Esophagus squamous epithelium (tissue), 5 donors: ENCODE measurements at regions not wholly inside any gene's neighbourhood (a gene's known extent, or its start where the extent isn't known, plus 50 kb on each side); places are given as distances from the start of the nearest gene placed in this dataset.

Source experiments
- DNase-seq: peaks from one replicate; lab custom pipeline; 2025; lab: John Stamatoyannopoulos, UW
- H3K27ac ChIP-seq, 4 donors: fragments of 200-600 bp; sonication (generic); one replicate each; pipeline ENCODE4 v1.5.1; 2016 to 2019; ENCODE audit warnings: mild to moderate bottlenecking in 1 of 4
- H3K27me3 ChIP-seq, 4 donors: fragments of 200-600 bp; sonication (generic); 1 replicate in 3 of 4; 2 replicates in 1 of 4; pipeline versions ENCODE4 v1.5.1 to v1.6.0; 2017 to 2021; ENCODE audit warnings: antibody characterized with exemption in 1 of 4
- H3K36me3 ChIP-seq, 3 donors: fragments of 200-600 bp; sonication (generic); one replicate each; pipeline ENCODE4 v1.5.1; 2016 to 2019
- H3K4me1 ChIP-seq, 3 donors: fragments of 200-600 bp; sonication (generic); one replicate each; pipeline ENCODE4 v1.5.1; 2017 to 2019
- H3K4me3 ChIP-seq, 4 donors: fragments of 200-600 bp; sonication (generic); 1 replicate in 3 of 4; 2 replicates in 1 of 4; pipeline ENCODE4 v1.5.1; 2016 to 2019; ENCODE audit warnings: mild to moderate bottlenecking in 2 of 4, moderate library complexity in 1 of 4
- H3K9me3 ChIP-seq, 3 donors: fragments of 200-600 bp; sonication (generic); one replicate each; pipeline ENCODE4 v1.5.1; 2016 to 2019
- CTCF ChIP-seq, 6 experiments: fragments of 450-650 bp in 4 of 6; fragments of 200-600 bp in 2 of 6; sonication (generic) in 2 of 6; IDR thresholded peaks; one replicate each; pipeline ENCODE4 v1.5.1; 2016 to 2019; ENCODE audit warnings: antibody characterized with exemption in 6 of 6, mild to moderate bottlenecking in 4 of 6, moderate library complexity in 4 of 6
- POLR2A ChIP-seq, 4 donors: fragments of 450-650 bp; IDR thresholded peaks; one replicate each; pipeline ENCODE4 v1.6.1; 2017; ENCODE audit warnings: antibody characterized with exemption in 4 of 4, mild to moderate bottlenecking in 4 of 4, moderate library complexity in 3 of 4
- WGBS, 2 donors: methylation state at CpG; one replicate each; pipeline ENCODE4 v1.1.5; 2018; 5-methylcytosine and 5-hydroxymethylcytosine counted together
- intact Hi-C: fragments of 100-400 bp; cut with DNase I; formaldehyde crosslinking; loops from one replicate; pipeline ENCODE4 v1.15.0; 2022
- donor health status: DM: yes; HTN: yes; CAD: no.

- Histone ChIP-seq H3K4me1 (peaks cover 0 to 13% (median 0%) of the 10 kb centered on the region in 3 donors), H3K4me3 (peak overlapping the region in 3 of 4 donors; percentile 9 to 46 (median 13)), H3K9me3 (no peaks in the 10 kb centered on the region), H3K36me3 (no peaks in the 10 kb centered on the region), H3K27ac (peak overlapping the region in 2 of 4 donors; percentile 1 to 22), H3K27me3 (no peaks in the 10 kb centered on the region)
- 34 to 40% methylated on average over 5 of the region's 5 CpGs for WGBS, 2 donors
- TF ChIP-seq CTCF (IDR thresholded peaks at IDR 0.05) (no peak), POLR2A (IDR thresholded peaks at IDR 0.05) (no peak)
- intact Hi-C loops = no loop called here
- DNase-seq = no peak
Observed at GRCh38 chr12:87661786-87662377, 367.3 kb downstream of the C12orf50 start.

DNA sequence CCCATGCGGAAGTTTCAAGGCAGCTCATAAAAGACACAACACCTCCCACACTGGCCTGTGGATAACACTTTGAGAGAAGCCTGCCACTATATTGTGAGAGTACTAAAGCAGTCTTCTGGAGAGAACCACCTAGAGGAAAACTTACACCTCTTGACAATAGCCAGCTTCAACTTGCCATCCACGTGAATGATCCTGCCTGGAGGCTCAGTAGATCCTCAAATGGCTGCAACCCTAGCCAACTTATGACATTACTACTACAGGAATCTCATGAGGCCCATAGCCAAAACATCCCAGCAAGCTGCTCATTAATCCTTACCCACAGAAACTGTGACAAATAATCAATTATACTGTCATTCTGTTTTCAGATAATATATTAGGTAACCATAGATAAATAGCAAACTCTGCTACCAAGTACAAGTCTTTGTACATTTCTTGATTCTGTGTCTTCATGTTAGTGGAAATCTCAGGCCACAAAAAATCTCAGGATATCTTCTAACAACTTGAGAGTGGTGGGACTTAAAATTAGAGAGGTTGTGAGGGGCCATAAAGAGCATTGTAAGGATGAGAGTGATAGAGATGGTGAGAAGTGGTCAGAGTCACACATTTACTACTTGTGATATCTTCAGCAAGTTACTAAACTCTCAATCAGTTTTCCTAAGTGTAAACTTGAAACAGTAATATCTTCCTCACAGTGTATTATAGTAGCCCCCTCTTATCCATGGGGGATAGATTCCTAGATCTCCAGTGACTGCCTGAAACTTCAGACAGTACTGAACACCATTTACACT is 368.0 kb downstream of the C12orf50 start:
- no peaks in the 10 kb centered on the region for H3K36me3 ChIP-seq
- H3K27ac ChIP-seq = peak overlapping the region in 2 of 4 donors; percentile 1 to 22
- H3K9me3 ChIP-seq = no peaks in the 10 kb centered on the region
- H3K4me1 ChIP-seq = peaks cover 0 to 13% (median 0%) of the 10 kb centered on the region in 3 donors
- no peak for DNase-seq
- 42 to 60% methylated on average over 2 of the region's 2 CpGs for WGBS, 2 donors
- intact Hi-C loops = no loop called here
- no peaks in the 10 kb centered on the region for H3K27me3 ChIP-seq
- H3K4me3 ChIP-seq = peak overlapping the region in 1 of 4 donors; percentile 46
- TF ChIP-seq CTCF (IDR thresholded peaks at IDR 0.05) (no peak), POLR2A (IDR thresholded peaks at IDR 0.05) (no peak)

DNA sequence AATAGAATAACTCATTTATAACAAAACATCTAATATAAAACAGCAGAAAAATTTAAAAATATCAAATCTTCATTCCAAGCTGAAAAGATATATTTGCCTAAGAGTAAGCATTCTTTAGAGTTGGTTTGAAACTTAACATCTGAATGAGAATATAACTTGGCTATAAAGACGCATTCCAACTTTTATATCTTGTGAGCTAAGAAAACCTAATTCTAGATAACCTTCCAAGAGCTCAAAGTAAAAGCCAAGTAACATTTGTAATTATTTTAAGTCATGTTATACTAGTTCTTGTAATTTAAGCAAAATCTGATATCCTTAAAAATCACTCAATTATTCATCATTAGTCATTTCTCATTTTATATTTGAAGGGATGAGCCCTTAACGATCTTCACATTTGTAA is 368.9 kb downstream of the C12orf50 start:
- Histone ChIP-seq H3K4me1 (peaks cover 0 to 13% (median 0%) of the 10 kb centered on the region in 3 donors), H3K27ac (no peak overlapping the region), H3K36me3 (no peaks in the 10 kb centered on the region), H3K27me3 (no peaks in the 10 kb centered on the region), H3K9me3 (no peaks in the 10 kb centered on the region), H3K4me3 (no peak overlapping the region)
- DNase-seq = no peak
- intact Hi-C loops = no loop called here
- 61% methylated on average over 2 of the region's 2 CpGs for WGBS, 2 donors
- no peak for TF ChIP-seq POLR2A (IDR thresholded peaks at IDR 0.05)
- no peak for TF ChIP-seq CTCF (IDR thresholded peaks at IDR 0.05)

- DNase-seq = no peak
- H3K4me3 ChIP-seq = no peak overlapping the region
- H3K27ac ChIP-seq = no peak overlapping the region
- peaks cover 0 to 7% (median 0%) of the 10 kb centered on the region in 3 donors for H3K4me1 ChIP-seq
- no peaks in the 10 kb centered on the region for H3K27me3 ChIP-seq
- no peaks in the 10 kb centered on the region for H3K36me3 ChIP-seq
- TF ChIP-seq POLR2A (IDR thresholded peaks at IDR 0.05) = no peak
- no peak for TF ChIP-seq CTCF (IDR thresholded peaks at IDR 0.05)
- WGBS, 2 donors = 72 to 100% methylated on average over 1 of the region's 1 CpG
- no peaks in the 10 kb centered on the region for H3K9me3 ChIP-seq
- intact Hi-C loops = no loop called here
Observed at GRCh38 chr12:87656311-87656710, 372.9 kb downstream of the C12orf50 start.
